AG08395 (cell line): ENCODE measurements at regions not wholly inside any gene's neighbourhood (a gene's known extent, or its start where the extent isn't known, plus 50 kb on each side); places are given as distances from the start of the nearest gene placed in this dataset.
"Not testable (repeated sequence)": the region's sequence is repeated elsewhere in the genome, so short reads cannot be mapped to it uniquely, and the experiment has no call there.

Source experiments
- DNase-seq: peaks from one replicate; pipeline ENCODE4 v3.0.0; 2012; ENCODE audit warnings: mixed read lengths, low spot score

DNA sequence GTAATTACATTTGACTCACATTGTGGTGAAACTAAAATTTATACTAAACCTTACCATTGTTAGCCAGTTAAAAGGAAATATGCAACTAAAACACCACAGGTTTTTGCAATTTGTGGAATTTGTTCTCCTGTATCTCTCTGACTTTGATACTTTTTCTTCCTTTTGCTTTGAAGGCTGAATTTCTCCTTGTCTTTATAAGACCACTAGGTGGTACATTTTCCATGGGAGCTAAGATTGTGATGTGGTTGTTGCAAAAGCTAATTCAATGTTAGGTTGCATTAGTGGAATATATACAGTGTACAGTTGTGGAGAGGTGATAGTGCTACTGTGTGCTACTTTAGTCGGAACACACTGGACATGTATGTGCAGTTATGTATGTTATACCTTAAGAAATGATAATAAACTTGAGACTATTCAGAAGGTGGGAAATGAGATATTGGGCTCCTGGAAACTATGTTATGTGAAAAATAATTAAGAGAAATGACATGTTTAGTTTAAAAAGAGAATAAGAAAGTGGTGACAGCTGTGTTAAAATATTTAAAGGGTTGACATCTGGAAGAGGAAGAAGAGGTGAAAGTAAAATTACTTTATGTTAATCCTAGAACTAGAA is 70.3 kb downstream of the ARL9 start:
- peak; percentile 52 for DNase-seq

DNA sequence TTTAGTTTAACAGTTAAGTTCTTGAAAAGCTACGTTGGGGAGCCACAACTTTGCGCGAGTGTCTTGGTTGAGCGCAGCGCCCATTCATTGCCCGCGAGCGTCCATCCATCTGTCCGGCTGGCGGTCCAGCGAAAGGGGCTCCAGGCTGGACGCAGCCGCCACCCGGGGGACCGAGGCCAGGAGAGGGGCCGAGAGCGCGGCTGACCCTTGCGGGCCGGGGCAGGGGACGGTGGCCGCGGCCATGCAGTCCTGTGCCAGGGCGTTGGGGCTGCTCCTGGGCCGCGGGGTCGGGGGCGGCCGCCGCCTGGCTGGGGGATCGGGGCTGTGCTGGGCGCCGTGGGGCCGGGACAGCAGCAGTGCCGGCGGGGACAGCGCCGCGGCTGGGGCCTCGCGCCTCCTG is 86.8 kb downstream of the ARL9 start:
- DNase-seq = not testable (repeated sequence)
